Effector memory CD8-positive, alpha-beta T cell (primary cell): ENCODE measurements at regions not wholly inside any gene's neighbourhood (a gene's known extent, or its start where the extent isn't known, plus 50 kb on each side); places are given as distances from the start of the nearest gene placed in this dataset.

ENCODE experiments used
- ATAC-seq: fragments of 150-1000 bp; cut with Tn5 transposase; replicated peaks from 2 replicates; pipeline ENCODE4 v1.10.0; 2021; ENCODE audit warnings: mild to moderate bottlenecking, moderate library complexity
- DNase-seq, 3 experiments: peaks; one replicate each; pipeline ENCODE4 v3.0.0; 2021
- H3K27ac Mint-ChIP-seq, 2 donors: one replicate each; pipeline ENCODE4 v1.8.0; 2022; ENCODE audit warnings: mild to moderate bottlenecking in 2 of 2, mixed read lengths in 2 of 2, moderate library complexity in 2 of 2
- H3K27me3 Mint-ChIP-seq, 2 donors: one replicate each; pipeline ENCODE4 v1.8.0; 2022; ENCODE audit warnings: mixed read lengths in 2 of 2
- H3K36me3 Mint-ChIP-seq: one replicate; pipeline ENCODE4 v1.8.0; 2022; ENCODE audit warnings: mild to moderate bottlenecking, moderate library complexity, mixed read lengths; ENCODE audit not compliant: insufficient read depth
- H3K4me1 Mint-ChIP-seq, 2 donors: one replicate each; pipeline ENCODE4 v1.8.0; 2022; ENCODE audit warnings: low read depth in 2 of 2, mixed read lengths in 2 of 2
- H3K4me3 Mint-ChIP-seq, 2 donors: one replicate each; pipeline ENCODE4 v1.8.0; 2022; ENCODE audit warnings: mild to moderate bottlenecking in 2 of 2, mixed read lengths in 2 of 2, moderate library complexity in 2 of 2
- H3K9me3 Mint-ChIP-seq, 2 donors: one replicate each; pipeline ENCODE4 v1.8.0; 2022; ENCODE audit warnings: mixed read lengths in 2 of 2

DNA sequence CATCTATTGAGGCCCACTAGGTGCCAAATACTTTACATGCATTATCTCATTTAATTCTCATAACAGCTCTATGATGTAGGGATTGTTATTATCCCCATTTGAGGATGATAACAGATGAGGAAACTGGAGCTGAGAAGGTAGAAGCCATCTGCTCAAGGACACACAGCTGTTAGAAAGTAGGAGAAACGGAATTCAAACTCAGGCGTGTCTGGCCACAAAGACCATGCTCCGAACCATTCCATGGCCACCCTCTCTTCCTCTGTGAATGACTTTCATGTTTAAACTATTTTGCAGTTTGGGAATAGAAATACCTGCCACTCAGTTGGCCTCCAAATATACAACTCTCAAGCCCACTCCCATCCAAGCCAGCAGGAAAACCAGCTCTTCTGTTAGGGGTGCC, 87.6 kb upstream of the ANKRD55 start:
- DNase-seq (no peak), ATAC-seq (no peak)
- Mint-ChIP-seq H3K36me3 (no peaks in the 10 kb centered on the region), H3K9me3 (no peaks in the 10 kb centered on the region), H3K4me1 (no peaks in the 10 kb centered on the region), H3K27ac (no peak overlapping the region), H3K4me3 (no peak overlapping the region), H3K27me3 (peaks cover 0 to 6% of the 10 kb centered on the region in 2 donors)

DNA sequence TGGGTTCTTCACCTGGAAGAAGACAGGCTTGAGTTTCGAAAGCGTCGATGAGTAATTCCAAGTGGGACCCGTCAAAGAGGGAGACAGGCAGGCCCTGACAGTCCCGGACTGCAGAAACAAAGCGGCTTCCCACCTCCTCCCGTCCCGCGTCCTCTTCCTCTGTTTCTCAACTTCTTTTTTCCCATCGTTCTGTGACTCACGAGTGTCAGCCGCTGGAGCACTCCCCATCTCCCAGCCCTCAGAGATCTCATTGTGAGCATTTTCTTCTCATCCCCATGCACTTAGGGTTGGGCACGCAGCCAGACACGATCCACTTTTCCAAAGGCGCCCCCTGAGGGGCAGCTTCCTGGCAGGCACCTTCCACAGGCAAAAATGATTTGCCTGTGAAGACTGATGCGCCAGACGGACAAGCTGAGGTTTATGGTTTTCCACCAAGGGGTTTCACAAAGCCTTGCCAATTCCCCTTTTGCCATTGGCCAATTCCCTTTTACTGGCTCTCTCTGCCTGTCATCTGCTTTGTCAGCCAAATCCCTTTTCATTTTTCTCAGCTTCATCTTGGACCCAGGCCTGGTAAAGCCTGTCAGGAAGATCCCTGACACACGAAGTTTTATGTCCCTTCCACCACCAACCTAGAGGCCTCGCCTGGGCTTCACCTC, 86.5 kb upstream of the ANKRD55 start:
- Mint-ChIP-seq H3K4me3 (no peak overlapping the region), H3K4me1 (no peaks in the 10 kb centered on the region), H3K27me3 (no peaks in the 10 kb centered on the region), H3K9me3 (no peaks in the 10 kb centered on the region), H3K36me3 (no peaks in the 10 kb centered on the region), H3K27ac (no peak overlapping the region)
- ATAC-seq (no peak), DNase-seq (no peak)

GRCh38 chr5:56317923-56318561, 84.9 kb upstream of the ANKRD55 start:
- Mint-ChIP-seq H3K27ac (no peak overlapping the region), H3K4me1 (no peaks in the 10 kb centered on the region), H3K36me3 (no peaks in the 10 kb centered on the region), H3K9me3 (no peaks in the 10 kb centered on the region), H3K4me3 (no peak overlapping the region), H3K27me3 (no peaks in the 10 kb centered on the region)
- DNase-seq (no peak), ATAC-seq (no peak)

DNA sequence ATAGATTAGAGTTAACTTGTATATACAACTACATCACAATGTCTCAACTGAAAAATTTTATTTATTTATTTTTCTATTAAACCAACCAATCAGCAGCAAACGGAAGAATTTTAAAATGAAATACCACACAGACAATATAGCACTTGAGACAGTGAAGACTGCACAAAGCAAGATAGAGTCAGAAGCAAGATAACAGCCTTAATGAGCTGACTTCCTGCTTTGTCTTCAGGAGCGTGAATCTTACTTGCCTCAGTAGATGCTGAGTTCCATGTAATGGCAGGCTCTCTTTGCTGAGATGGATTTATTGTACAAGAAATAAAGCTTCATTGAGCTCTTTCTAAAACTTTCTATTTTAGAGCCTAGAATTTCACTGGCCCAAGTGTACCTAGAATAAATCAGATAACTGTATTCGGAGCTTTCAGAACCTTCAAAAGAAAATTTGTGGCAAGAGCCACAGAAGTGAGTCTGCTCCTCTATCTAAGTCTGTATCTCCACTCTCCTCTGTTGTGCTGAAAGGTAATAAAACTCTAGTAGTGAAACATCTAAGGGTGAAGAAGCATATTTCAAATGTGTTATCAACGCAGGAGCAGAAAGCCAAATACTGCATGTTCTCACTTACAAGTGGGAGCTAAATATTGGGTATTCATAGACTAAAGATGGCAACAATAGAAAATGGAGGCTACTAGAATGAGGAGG, 83.3 kb upstream of the ANKRD55 start:
- no peak for DNase-seq
- ATAC-seq = no peak
- Mint-ChIP-seq H3K9me3 (no peaks in the 10 kb centered on the region), H3K27me3 (peaks cover 0 to 2% of the 10 kb centered on the region in 2 donors), H3K4me3 (no peak overlapping the region), H3K27ac (no peak overlapping the region), H3K4me1 (no peaks in the 10 kb centered on the region), H3K36me3 (no peaks in the 10 kb centered on the region)

- Mint-ChIP-seq H3K9me3 (no peaks in the 10 kb centered on the region), H3K4me1 (no peaks in the 10 kb centered on the region), H3K27me3 (peaks cover 9 to 16% of the 10 kb centered on the region in 2 donors), H3K4me3 (no peak overlapping the region), H3K27ac (no peak overlapping the region), H3K36me3 (no peaks in the 10 kb centered on the region)
- no peak for ATAC-seq
- DNase-seq = no peak
These were observed 81.4 kb upstream of the ANKRD55 start for GRCh38 chr5:56314529-56314928.

DNA sequence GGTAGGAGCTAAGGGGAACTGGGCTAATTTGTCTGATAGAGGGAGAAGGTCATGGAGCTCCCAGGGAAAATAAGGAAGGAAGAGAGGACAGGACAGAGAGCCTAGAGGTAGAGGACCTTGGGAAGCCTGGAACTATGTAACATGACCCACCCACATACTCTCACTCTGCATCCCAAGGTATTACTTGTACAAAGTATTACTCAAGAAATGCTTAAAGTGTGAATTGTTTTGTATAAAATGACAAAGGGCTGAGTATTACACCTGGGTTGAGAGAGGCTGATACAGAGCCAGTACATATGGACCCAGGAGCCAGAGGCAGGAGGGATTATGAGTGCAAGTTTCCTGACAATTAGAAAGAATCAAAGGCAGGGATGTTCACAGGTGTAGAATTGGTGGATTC, 80.5 kb upstream of the ANKRD55 start:
- H3K36me3 Mint-ChIP-seq = no peaks in the 10 kb centered on the region
- no peaks in the 10 kb centered on the region for H3K9me3 Mint-ChIP-seq
- DNase-seq (no peak), ATAC-seq (no peak)
- H3K4me3 Mint-ChIP-seq = no peak overlapping the region
- H3K27ac Mint-ChIP-seq = no peak overlapping the region
- peaks cover 10 to 24% of the 10 kb centered on the region in 2 donors for H3K27me3 Mint-ChIP-seq
- H3K4me1 Mint-ChIP-seq = no peaks in the 10 kb centered on the region

DNA sequence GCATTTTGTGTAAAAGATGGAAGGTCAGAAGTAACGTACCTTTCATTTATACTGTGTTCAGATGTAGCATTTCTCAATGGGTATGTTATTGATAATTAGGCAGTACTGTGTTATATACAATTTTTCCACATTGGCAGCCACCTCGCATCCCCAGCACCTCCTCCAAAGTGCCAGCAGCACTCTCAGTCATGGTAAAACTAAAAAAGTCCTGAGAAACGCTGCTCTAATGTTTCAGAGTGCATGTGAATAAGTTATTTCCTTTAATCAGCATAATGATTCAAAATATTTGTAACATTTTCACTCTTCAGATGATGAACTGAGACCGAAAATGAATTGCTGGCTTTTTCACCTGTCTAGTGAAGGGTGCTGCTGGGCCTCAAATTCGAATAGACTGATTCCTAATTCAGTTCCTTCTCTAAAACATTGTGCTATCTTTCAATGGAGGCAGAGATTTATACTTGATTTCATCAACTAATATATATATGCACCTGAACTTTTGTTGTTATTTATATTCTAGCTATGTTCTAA, 79.9 kb upstream of the ANKRD55 start:
- DNase-seq = no peak
- Mint-ChIP-seq H3K4me1 (no peaks in the 10 kb centered on the region), H3K27ac (no peak overlapping the region), H3K9me3 (no peaks in the 10 kb centered on the region), H3K4me3 (no peak overlapping the region), H3K27me3 (peaks cover 10 to 24% of the 10 kb centered on the region in 2 donors), H3K36me3 (no peaks in the 10 kb centered on the region)
- ATAC-seq = no peak

DNA sequence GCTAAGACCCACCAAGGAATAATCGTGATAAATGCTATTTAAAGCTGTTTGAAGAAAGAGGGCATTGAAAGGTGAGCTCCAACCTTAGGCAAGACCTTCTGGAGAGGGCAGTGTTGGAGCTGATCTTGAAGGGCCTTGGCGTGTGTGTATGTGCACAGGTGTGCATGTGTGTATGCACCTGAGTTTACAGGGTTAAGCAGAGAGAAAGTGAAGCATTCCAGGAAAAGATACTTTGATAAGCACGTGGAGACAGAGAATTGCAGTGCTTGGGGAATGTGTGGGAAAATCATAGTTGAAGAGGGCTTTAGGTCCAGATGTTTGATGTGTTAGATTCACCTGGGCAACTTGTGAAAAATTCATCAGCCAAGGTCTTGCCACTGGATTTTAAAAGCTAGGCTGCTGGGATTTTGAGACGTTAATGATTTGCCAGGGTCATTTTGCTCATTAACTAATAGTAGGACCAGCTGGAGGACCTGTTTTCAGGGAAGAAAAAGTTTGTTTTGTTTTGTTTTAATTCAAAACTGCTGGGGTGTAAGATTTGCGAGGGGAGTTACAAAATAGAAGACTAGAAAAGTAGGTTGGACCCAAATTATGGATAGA, 78.3 kb upstream of the ANKRD55 start:
- no peaks in the 10 kb centered on the region for H3K4me1 Mint-ChIP-seq
- H3K36me3 Mint-ChIP-seq = no peaks in the 10 kb centered on the region
- H3K27ac Mint-ChIP-seq = no peak overlapping the region
- peaks cover 0 to 1% of the 10 kb centered on the region in 2 donors for H3K9me3 Mint-ChIP-seq
- peaks cover 10 to 24% of the 10 kb centered on the region in 2 donors for H3K27me3 Mint-ChIP-seq
- no peak for DNase-seq
- no peak for ATAC-seq
- no peak overlapping the region for H3K4me3 Mint-ChIP-seq

DNA sequence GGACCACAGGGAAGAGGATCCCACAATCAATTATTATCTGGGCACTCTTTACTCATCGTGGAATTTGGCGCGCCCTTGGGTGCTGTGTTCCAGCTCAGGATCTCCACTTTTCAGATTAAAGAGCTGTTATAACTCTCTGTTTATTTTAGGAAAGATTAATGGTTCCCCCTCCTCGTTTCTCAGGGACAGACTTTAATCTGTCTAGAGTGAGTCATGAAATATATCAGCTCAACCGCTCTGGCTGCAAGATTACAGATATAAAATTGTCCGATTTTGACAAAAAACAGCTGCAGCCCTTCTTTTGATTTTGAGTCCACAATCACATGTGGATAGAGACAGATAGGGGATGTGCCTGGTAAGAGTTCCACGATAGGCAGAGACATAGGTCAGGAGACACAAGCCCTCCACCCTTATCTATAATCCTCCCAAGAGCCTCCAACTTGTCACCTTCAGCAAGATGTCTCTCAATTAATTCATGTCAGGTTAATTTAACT, 77.6 kb upstream of the ANKRD55 start:
- Mint-ChIP-seq H3K9me3 (peaks cover 0 to 7% of the 10 kb centered on the region in 2 donors), H3K36me3 (no peaks in the 10 kb centered on the region), H3K4me1 (no peaks in the 10 kb centered on the region), H3K27ac (no peak overlapping the region), H3K27me3 (peaks cover 10 to 24% of the 10 kb centered on the region in 2 donors), H3K4me3 (no peak overlapping the region)
- no peak for ATAC-seq
- DNase-seq = no peak

DNA sequence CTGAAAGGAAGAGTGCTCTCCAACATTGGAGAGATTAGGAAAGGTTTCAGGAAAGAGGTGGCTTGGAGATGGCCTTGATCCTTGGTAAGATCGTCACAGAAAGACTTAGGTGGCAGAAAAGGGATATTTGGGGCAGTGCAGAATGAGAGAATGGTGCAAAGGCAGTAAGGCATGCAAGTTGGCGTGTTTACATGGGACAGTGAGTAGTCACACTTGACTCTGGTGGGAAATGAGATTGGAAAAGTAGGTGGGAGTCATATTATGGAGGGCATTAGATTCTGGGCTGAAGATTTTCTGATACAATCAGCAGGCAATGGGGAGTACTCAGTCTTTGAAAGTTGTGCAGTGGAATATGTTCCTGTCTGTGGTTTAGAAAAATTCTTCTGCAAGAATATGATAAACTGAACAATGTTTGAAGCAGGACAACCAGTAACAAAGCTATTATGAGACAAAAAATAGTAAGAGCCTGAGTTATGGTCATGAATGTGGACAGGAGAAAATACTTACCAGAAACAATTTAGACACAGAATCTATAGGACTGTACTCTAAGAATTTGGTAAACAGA, 76.2 kb upstream of the ANKRD55 start:
- H3K27me3 Mint-ChIP-seq = peaks cover 10 to 24% of the 10 kb centered on the region in 2 donors
- DNase-seq (no peak), ATAC-seq (no peak)
- H3K4me1 Mint-ChIP-seq = no peaks in the 10 kb centered on the region
- H3K9me3 Mint-ChIP-seq = peaks cover 0 to 7% of the 10 kb centered on the region in 2 donors
- H3K4me3 Mint-ChIP-seq = no peak overlapping the region
- no peak overlapping the region for H3K27ac Mint-ChIP-seq
- no peaks in the 10 kb centered on the region for H3K36me3 Mint-ChIP-seq

DNA sequence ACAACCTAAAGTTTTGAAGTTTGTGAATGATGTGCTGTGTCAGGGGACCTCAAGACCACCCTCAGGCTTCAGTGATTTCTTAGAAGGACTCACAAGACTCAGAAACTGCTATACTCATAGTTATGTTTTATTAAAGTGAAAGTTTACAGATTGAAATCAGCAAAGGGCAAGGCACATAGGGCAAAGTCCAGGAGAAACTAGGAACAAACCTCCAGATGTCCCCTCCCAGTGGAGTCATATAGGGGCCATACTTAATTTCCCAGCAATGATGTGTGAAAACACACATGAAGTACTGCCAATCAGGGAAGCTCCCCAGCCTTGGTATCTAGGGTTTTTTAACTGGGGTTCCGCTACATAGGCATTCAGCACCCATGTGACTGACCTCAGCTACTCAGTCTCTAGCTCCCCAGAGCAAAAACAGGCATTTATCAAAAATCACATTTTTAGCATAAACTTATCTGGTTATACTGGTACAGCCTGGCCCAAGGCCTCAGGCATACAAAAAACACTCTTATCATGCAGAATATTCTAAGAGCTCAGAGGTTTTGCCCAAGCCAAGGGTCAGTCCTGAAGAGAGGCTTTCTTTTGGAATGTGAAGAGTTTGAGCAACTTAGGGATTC, 74.7 kb upstream of the ANKRD55 start:
- Mint-ChIP-seq H3K9me3 (peaks cover 0 to 7% of the 10 kb centered on the region in 2 donors), H3K27ac (no peak overlapping the region), H3K27me3 (peaks cover 10 to 24% of the 10 kb centered on the region in 2 donors), H3K4me1 (no peaks in the 10 kb centered on the region), H3K4me3 (no peak overlapping the region), H3K36me3 (no peaks in the 10 kb centered on the region)
- DNase-seq (no peak), ATAC-seq (no peak)

GRCh38 chr5:56306433-56307150, 73.5 kb upstream of the ANKRD55 start:
- DNase-seq (no peak), ATAC-seq (no peak)
- Mint-ChIP-seq H3K4me1 (no peaks in the 10 kb centered on the region), H3K36me3 (no peaks in the 10 kb centered on the region), H3K4me3 (no peak overlapping the region), H3K27ac (no peak overlapping the region), H3K27me3 (peaks cover 10 to 24% of the 10 kb centered on the region in 2 donors), H3K9me3 (peaks cover 0 to 7% of the 10 kb centered on the region in 2 donors)
